Bronchial epithelial cell (primary cell): ENCODE measurements at regions not wholly inside any gene's neighbourhood (a gene's known extent, or its start where the extent isn't known, plus 50 kb on each side); places are given as distances from the start of the nearest gene placed in this dataset.

Experiments used
- DNase-seq: peaks from one replicate; pipeline ENCODE4 v3.0.0-alpha.2; 2010; ENCODE audit warnings: low read depth
- FAIRE-seq: peaks from 2 replicates; lab custom pipeline; 2011; peaks lifted over from hg19 to GRCh38; lab: Jason Lieb, UNC
- H3K27me3 ChIP-seq: 2 replicates; pipeline ENCODE4 v1.5.1; 2011; ENCODE audit warnings: low read length; ENCODE audit not compliant: control insufficient read depth, insufficient read depth
- H3K36me3 ChIP-seq: 2 replicates; pipeline ENCODE4 v1.5.1; 2011; ENCODE audit warnings: low read length; ENCODE audit not compliant: control insufficient read depth, insufficient read depth
- H3K4me3 ChIP-seq: 2 replicates; pipeline ENCODE4 v1.5.1; 2011; ENCODE audit warnings: mild to moderate bottlenecking, low read depth, low read length, control low read depth
- CTCF ChIP-seq: IDR thresholded peaks from 2 replicates; pipeline ENCODE4 v1.5.1; 2011; ENCODE audit warnings: mild to moderate bottlenecking, moderate library complexity, low read length, control low read depth, inconsistent platforms; ENCODE audit not compliant: insufficient read depth, severe bottlenecking

GRCh38 chr1:88104236-88104635, 579.8 kb upstream of the PKN2 start:
- DNase-seq, result no peak
- H3K36me3 ChIP-seq, result no peaks in the 10 kb centered on the region
- FAIRE-seq, result no peak
- H3K4me3 ChIP-seq, result no peak overlapping the region
- H3K27me3 ChIP-seq, result peaks cover 2% of the 10 kb centered on the region
- TF ChIP-seq CTCF, result no peak

GRCh38 chr1:88104886-88105285, 579.2 kb upstream of the PKN2 start:
- Histone ChIP-seq H3K27me3 (peaks cover 2% of the 10 kb centered on the region), H3K4me3 (no peak overlapping the region), H3K36me3 (no peaks in the 10 kb centered on the region)
- DNase-seq (no peak), FAIRE-seq (no peak)
- no peak for TF ChIP-seq CTCF

- Histone ChIP-seq H3K27me3 (no peaks in the 10 kb centered on the region), H3K4me3 (no peak overlapping the region), H3K36me3 (no peaks in the 10 kb centered on the region)
- no peak for TF ChIP-seq CTCF
- DNase-seq (peak; percentile 2), FAIRE-seq (no peak)
These were observed 572.3 kb upstream of the PKN2 start for GRCh38 chr1:88111816-88112215.

- no peak for DNase-seq
- no peaks in the 10 kb centered on the region for H3K36me3 ChIP-seq
- FAIRE-seq, result no peak
- peaks cover 1% of the 10 kb centered on the region for H3K27me3 ChIP-seq
- H3K4me3 ChIP-seq, result no peak overlapping the region
- no peak for TF ChIP-seq CTCF
These were observed 566.5 kb upstream of the PKN2 start for GRCh38 chr1:88117597-88117996.

- Histone ChIP-seq H3K27me3 (peaks cover 1% of the 10 kb centered on the region), H3K4me3 (no peak overlapping the region), H3K36me3 (no peaks in the 10 kb centered on the region)
- no peak for TF ChIP-seq CTCF
- FAIRE-seq (no peak), DNase-seq (no peak)
These were observed 565.8 kb upstream of the PKN2 start for GRCh38 chr1:88118176-88118845.

GRCh38 chr1:88124614-88125013, 559.5 kb upstream of the PKN2 start:
- no peak for TF ChIP-seq CTCF
- no peaks in the 10 kb centered on the region for H3K36me3 ChIP-seq
- no peak overlapping the region for H3K4me3 ChIP-seq
- no peak for FAIRE-seq
- DNase-seq, result no peak
- H3K27me3 ChIP-seq, result no peaks in the 10 kb centered on the region
